GM23338 (cell line): ENCODE measurements at regions not wholly inside any gene's neighbourhood (a gene's known extent, or its start where the extent isn't known, plus 50 kb on each side); places are given as distances from the start of the nearest gene placed in this dataset.

Experiments
- ATAC-seq: fragments of 200-7000 bp; cut with Tn5 transposase; 3 replicates; pipeline ENCODE4 v1.9.1; 2020
- DNase-seq: peaks from one replicate; pipeline ENCODE4 v3.0.0-alpha.2; 2015; ENCODE audit warnings: low spot score
- H2AFZ ChIP-seq: fragments of 200-600 bp; sonication (generic); 2 replicates; pipeline ENCODE4 v1.8.0; 2016; ENCODE audit warnings: antibody characterized with exemption, mild to moderate bottlenecking, moderate library complexity
- H3F3A ChIP-seq: fragments of 200-600 bp; sonication (generic); replicated peaks from 2 replicates; pipeline ENCODE4 v1.8.0; 2017; ENCODE audit warnings: antibody characterized with exemption, mixed run types, low read depth
- H3K27ac ChIP-seq: fragments of 200-600 bp; sonication (generic); 2 replicates; pipeline ENCODE4 v1.6.1; 2016; ENCODE audit warnings: low read depth
- H3K27me3 ChIP-seq: fragments of 200-600 bp; sonication (generic); 2 replicates; pipeline ENCODE4 v1.8.0; 2016; ENCODE audit warnings: mild to moderate bottlenecking, mixed run types, moderate library complexity; ENCODE audit not compliant: insufficient read depth
- H3K36me3 ChIP-seq: fragments of 200-600 bp; sonication (generic); 2 replicates; pipeline ENCODE4 v1.8.0; 2016; ENCODE audit warnings: mild to moderate bottlenecking; ENCODE audit not compliant: insufficient read depth
- H3K4me1 ChIP-seq: fragments of 200-600 bp; sonication (generic); 2 replicates; pipeline ENCODE4 v1.8.0; 2016; ENCODE audit warnings: mild to moderate bottlenecking, moderate library complexity; ENCODE audit not compliant: insufficient read depth
- H3K4me2 ChIP-seq: fragments of 200-600 bp; sonication (generic); 2 replicates; pipeline ENCODE4 v1.7.1; 2017; ENCODE audit warnings: mixed run types
- H3K4me3 ChIP-seq: fragments of 200-600 bp; sonication (generic); 2 replicates; pipeline ENCODE4 v1.6.1; 2016; ENCODE audit warnings: mixed run types
- H3K79me2 ChIP-seq: fragments of 200-600 bp; sonication (generic); replicated peaks from 2 replicates; pipeline ENCODE4 v1.8.0; 2017; ENCODE audit warnings: mild to moderate bottlenecking; ENCODE audit not compliant: insufficient read depth
- H3K9me2 ChIP-seq: fragments of 200-600 bp; sonication (generic); 2 replicates; pipeline ENCODE4 v1.8.0; 2017; ENCODE audit not compliant: insufficient read depth
- H4K20me1 ChIP-seq: fragments of 200-600 bp; sonication (generic); replicated peaks from 2 replicates; pipeline ENCODE4 v1.8.0; 2017; ENCODE audit warnings: mild to moderate bottlenecking; ENCODE audit not compliant: insufficient read depth
- H3K27ac Mint-ChIP-seq: 2 replicates; pipeline ENCODE4 v1.8.0; 2020; ENCODE audit warnings: inconsistent platforms, mild to moderate bottlenecking, moderate library complexity, mixed read lengths
- H3K27me3 Mint-ChIP-seq: 3 replicates; pipeline ENCODE4 v1.8.0; 2022; ENCODE audit warnings: low read depth, mild to moderate bottlenecking, moderate library complexity, mixed read lengths, inconsistent platforms; ENCODE audit not compliant: insufficient read depth, poor library complexity
- H3K36me3 Mint-ChIP-seq: 3 replicates; pipeline ENCODE4 v1.8.0; 2021; ENCODE audit warnings: low read depth, mild to moderate bottlenecking, inconsistent platforms, moderate library complexity, mixed read lengths
- H3K4me1 Mint-ChIP-seq: 3 replicates; pipeline ENCODE4 v1.8.0; 2020; ENCODE audit warnings: mild to moderate bottlenecking, inconsistent platforms, mixed read lengths
- H3K4me3 Mint-ChIP-seq: 3 replicates; pipeline ENCODE4 v1.8.0; 2021; ENCODE audit warnings: moderate library complexity, mild to moderate bottlenecking, inconsistent platforms, mixed read lengths
- H3K9me3 Mint-ChIP-seq: 3 replicates; pipeline ENCODE4 v1.8.0; 2020; ENCODE audit warnings: moderate library complexity, mild to moderate bottlenecking, inconsistent platforms, mixed read lengths
- POLR2AphosphoS5 ChIP-seq: IDR thresholded peaks from 2 replicates; pipeline ENCODE4 v1.6.1; 2016; ENCODE audit warnings: antibody characterized with exemption, low read depth
- STAT1 ChIP-seq: IDR thresholded peaks from one replicate; pipeline ENCODE4 v1.6.1; 2016; ENCODE audit warnings: antibody characterized with exemption; ENCODE audit not compliant: unreplicated experiment
- TF ChIP-seq, protein P1 (sequence below): fragments of 250-450 bp; sonication (Bioruptor Pico); IDR thresholded peaks from 2 replicates; pipeline ENCODE4 v1.5.0; 2020; ENCODE audit warnings: mild to moderate bottlenecking, moderate library complexity
- TF ChIP-seq, protein P2 (sequence below): IDR thresholded peaks from one replicate; pipeline ENCODE4 v1.6.1; 2018; ENCODE audit warnings: antibody characterized with exemption; ENCODE audit not compliant: unreplicated experiment

GRCh38 chr20:48236000-48236970 is 451.0 kb upstream of the SULF2 start (continued):
- TF ChIP-seq, protein P1, sequence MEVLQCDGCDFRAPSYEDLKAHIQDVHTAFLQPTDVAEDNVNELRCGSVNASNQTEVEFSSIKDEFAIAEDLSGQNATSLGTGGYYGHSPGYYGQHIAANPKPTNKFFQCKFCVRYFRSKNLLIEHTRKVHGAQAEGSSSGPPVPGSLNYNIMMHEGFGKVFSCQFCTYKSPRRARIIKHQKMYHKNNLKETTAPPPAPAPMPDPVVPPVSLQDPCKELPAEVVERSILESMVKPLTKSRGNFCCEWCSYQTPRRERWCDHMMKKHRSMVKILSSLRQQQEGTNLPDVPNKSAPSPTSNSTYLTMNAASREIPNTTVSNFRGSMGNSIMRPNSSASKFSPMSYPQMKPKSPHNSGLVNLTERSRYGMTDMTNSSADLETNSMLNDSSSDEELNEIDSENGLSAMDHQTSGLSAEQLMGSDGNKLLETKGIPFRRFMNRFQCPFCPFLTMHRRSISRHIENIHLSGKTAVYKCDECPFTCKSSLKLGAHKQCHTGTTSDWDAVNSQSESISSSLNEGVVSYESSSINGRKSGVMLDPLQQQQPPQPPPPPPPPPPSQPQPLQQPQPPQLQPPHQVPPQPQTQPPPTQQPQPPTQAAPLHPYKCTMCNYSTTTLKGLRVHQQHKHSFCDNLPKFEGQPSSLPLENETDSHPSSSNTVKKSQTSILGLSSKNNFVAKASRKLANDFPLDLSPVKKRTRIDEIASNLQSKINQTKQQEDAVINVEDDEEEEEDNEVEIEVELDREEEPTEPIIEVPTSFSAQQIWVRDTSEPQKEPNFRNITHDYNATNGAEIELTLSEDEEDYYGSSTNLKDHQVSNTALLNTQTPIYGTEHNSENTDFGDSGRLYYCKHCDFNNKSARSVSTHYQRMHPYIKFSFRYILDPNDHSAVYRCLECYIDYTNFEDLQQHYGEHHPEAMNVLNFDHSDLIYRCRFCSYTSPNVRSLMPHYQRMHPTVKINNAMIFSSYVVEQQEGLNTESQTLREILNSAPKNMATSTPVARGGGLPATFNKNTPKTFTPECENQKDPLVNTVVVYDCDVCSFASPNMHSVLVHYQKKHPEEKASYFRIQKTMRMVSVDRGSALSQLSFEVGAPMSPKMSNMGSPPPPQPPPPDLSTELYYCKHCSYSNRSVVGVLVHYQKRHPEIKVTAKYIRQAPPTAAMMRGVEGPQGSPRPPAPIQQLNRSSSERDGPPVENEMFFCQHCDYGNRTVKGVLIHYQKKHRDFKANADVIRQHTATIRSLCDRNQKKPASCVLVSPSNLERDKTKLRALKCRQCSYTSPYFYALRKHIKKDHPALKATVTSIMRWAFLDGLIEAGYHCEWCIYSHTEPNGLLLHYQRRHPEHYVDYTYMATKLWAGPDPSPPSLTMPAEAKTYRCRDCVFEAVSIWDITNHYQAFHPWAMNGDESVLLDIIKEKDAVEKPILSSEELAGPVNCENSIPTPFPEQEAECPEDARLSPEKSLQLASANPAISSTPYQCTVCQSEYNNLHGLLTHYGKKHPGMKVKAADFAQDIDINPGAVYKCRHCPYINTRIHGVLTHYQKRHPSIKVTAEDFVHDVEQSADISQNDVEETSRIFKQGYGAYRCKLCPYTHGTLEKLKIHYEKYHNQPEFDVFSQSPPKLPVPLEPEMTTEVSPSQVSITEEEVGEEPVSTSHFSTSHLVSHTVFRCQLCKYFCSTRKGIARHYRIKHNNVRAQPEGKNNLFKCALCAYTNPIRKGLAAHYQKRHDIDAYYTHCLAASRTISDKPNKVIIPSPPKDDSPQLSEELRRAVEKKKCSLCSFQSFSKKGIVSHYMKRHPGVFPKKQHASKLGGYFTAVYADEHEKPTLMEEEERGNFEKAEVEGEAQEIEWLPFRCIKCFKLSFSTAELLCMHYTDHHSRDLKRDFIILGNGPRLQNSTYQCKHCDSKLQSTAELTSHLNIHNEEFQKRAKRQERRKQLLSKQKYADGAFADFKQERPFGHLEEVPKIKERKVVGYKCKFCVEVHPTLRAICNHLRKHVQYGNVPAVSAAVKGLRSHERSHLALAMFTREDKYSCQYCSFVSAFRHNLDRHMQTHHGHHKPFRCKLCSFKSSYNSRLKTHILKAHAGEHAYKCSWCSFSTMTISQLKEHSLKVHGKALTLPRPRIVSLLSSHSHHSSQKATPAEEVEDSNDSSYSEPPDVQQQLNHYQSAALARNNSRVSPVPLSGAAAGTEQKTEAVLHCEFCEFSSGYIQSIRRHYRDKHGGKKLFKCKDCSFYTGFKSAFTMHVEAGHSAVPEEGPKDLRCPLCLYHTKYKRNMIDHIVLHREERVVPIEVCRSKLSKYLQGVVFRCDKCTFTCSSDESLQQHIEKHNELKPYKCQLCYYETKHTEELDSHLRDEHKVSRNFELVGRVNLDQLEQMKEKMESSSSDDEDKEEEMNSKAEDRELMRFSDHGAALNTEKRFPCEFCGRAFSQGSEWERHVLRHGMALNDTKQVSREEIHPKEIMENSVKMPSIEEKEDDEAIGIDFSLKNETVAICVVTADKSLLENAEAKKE = no peak

DNA sequence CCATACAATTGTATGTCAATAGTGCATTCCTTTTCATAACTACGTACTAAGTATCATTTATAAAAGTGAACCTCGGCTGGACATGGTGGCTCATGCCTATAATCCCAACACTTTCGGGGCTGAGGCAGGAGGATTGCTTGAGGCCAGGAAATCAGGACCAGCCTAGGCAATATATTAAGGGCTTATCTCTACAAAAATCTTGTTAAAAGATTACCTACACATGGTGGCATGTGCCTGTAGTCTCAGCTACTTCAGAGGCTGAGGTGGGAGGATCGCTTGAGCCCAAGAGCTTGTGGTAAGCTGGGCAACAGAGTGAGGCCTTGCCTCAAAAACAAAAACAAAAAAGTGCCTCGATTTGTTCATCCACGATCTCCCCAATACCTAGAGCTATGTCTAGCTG is 449.7 kb upstream of the SULF2 start:
- Histone ChIP-seq H3K4me3 (no peak overlapping the region), H3F3A (no peaks in the 10 kb centered on the region), H2AFZ (no peak overlapping the region), H3K4me2 (no peak overlapping the region), H3K36me3 (no peaks in the 10 kb centered on the region), H3K9me2 (peaks cover 10% of the 10 kb centered on the region; the same call in 1 of the 2 replicates), H3K27ac (no peak overlapping the region), H4K20me1 (no peaks in the 10 kb centered on the region), H3K79me2 (no peaks in the 10 kb centered on the region), H3K4me1 (peaks cover 14% of the 10 kb centered on the region), H3K27me3 (no peaks in the 10 kb centered on the region)
- Mint-ChIP-seq H3K27ac (no peak overlapping the region), H3K4me3 (no peak overlapping the region), H3K36me3 (peaks cover 4% of the 10 kb centered on the region; the same call in 1 of the 3 replicates), H3K4me1 (peaks cover 13% of the 10 kb centered on the region), H3K9me3 (peaks cover 21% of the 10 kb centered on the region), H3K27me3 (peaks cover 3% of the 10 kb centered on the region)
- TF ChIP-seq POLR2AphosphoS5 (no peak), STAT1 (no peak)
- TF ChIP-seq, protein P2, sequence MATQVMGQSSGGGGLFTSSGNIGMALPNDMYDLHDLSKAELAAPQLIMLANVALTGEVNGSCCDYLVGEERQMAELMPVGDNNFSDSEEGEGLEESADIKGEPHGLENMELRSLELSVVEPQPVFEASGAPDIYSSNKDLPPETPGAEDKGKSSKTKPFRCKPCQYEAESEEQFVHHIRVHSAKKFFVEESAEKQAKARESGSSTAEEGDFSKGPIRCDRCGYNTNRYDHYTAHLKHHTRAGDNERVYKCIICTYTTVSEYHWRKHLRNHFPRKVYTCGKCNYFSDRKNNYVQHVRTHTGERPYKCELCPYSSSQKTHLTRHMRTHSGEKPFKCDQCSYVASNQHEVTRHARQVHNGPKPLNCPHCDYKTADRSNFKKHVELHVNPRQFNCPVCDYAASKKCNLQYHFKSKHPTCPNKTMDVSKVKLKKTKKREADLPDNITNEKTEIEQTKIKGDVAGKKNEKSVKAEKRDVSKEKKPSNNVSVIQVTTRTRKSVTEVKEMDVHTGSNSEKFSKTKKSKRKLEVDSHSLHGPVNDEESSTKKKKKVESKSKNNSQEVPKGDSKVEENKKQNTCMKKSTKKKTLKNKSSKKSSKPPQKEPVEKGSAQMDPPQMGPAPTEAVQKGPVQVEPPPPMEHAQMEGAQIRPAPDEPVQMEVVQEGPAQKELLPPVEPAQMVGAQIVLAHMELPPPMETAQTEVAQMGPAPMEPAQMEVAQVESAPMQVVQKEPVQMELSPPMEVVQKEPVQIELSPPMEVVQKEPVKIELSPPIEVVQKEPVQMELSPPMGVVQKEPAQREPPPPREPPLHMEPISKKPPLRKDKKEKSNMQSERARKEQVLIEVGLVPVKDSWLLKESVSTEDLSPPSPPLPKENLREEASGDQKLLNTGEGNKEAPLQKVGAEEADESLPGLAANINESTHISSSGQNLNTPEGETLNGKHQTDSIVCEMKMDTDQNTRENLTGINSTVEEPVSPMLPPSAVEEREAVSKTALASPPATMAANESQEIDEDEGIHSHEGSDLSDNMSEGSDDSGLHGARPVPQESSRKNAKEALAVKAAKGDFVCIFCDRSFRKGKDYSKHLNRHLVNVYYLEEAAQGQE = no peak
- ATAC-seq = no peak
- no peak for DNase-seq
